ENCODE measurements at regions not wholly inside any gene's neighbourhood (a gene's known extent, or its start where the extent isn't known, plus 50 kb on each side); places are given as distances from the start of the nearest gene placed in this dataset.

GRCh38 chr16:65608455-65608854, 486.6 kb upstream of the CDH11 start:
- TF ChIP-seq SP1 (IDR thresholded peaks at IDR 0.05) (no peak), HDGF (IDR thresholded peaks at IDR 0.05; ENCODE audit: borderline replicate concordance) (no peak), FOXK2 (IDR thresholded peaks at IDR 0.05) (no peak), ELF4 (IDR thresholded peaks at IDR 0.05) (no peak), L3MBTL2 (conservative IDR thresholded peaks at IDR 0.05) (no peak), ARNT (IDR thresholded peaks at IDR 0.05) (no peak), FOXM1 (IDR thresholded peaks at IDR 0.05; ENCODE audit: borderline replicate concordance) (no peak), PKNOX1 (IDR thresholded peaks at IDR 0.05) (no peak)

All from HEK293T (cell line).